Stomach (tissue), 4 donors: ENCODE measurements at regions not wholly inside any gene's neighbourhood (a gene's known extent, or its start where the extent isn't known, plus 50 kb on each side); places are given as distances from the start of the nearest gene placed in this dataset.

Experiments used
- CTCF ChIP-seq, 7 experiments: fragments of 450-650 bp in 4 of 7; fragments of 200-600 bp in 3 of 7; sonication (generic) in 3 of 7; IDR thresholded peaks; one replicate each; pipeline ENCODE4 v1.5.1; 2016 to 2019; ENCODE audit warnings: antibody characterized with exemption in 7 of 7, control low read depth in 2 of 7, mild to moderate bottlenecking in 1 of 7
- POLR2A ChIP-seq, 4 donors: fragments of 450-650 bp; IDR thresholded peaks; one replicate each; pipeline ENCODE4 v1.6.1; 2016; ENCODE audit warnings: antibody characterized with exemption in 4 of 4, control low read depth in 2 of 4, mild to moderate bottlenecking in 1 of 4, moderate library complexity in 1 of 4

GRCh38 chr2:153228904-153229303 lies 249.7 kb downstream of the RPRM start:
- TF ChIP-seq CTCF (IDR thresholded peaks at IDR 0.05) (no peak), POLR2A (IDR thresholded peaks at IDR 0.05) (no peak)
